ENCODE measurements at regions not wholly inside any gene's neighbourhood (a gene's known extent, or its start where the extent isn't known, plus 50 kb on each side); places are given as distances from the start of the nearest gene placed in this dataset.

GRCh38 chr15:47565949-47566348, 151.4 kb upstream of the SEMA6D start:
- TF ChIP-seq BCL3 (IDR thresholded peaks at IDR 0.05; ENCODE audit: borderline replicate concordance, insufficient read depth, low read depth, low read length, poor library complexity, severe bottlenecking) (no peak), FOXK2 (IDR thresholded peaks at IDR 0.05) (no peak), SIN3A (IDR thresholded peaks at IDR 0.05; ENCODE audit: low read depth, low read length) (no peak)

All from GM12878 (cell line).